G401.6 (cell line): ENCODE measurements at regions not wholly inside any gene's neighbourhood (a gene's known extent, or its start where the extent isn't known, plus 50 kb on each side); places are given as distances from the start of the nearest gene placed in this dataset.
"Not testable (repeated sequence)": the region's sequence is repeated elsewhere in the genome, so short reads cannot be mapped to it uniquely, and the experiment has no call there.

ENCODE experiments used
- FAIRE-seq: peaks from 2 replicates; lab custom pipeline; 2012; peaks lifted over from hg19 to GRCh38; lab: Jason Lieb, UNC

DNA sequence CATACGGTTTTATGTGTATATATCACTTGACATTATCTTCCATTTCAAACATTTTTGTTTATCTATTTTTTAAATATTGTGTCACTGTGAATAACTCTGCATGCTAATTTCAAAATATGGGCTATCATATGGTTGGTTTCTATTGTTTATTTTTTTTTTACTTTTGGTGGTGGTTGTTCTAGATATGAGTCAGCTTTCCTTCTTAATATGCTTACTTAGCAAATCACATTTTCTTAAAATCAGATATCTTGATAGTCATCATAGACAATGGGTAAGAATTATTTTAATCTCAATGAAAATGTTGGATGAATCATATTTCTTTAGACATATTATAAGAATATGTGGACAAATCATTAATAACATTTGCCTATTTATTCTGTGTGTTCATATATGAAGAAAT is 881.5 kb downstream of the BRINP3 start:
- FAIRE-seq = no peak

DNA sequence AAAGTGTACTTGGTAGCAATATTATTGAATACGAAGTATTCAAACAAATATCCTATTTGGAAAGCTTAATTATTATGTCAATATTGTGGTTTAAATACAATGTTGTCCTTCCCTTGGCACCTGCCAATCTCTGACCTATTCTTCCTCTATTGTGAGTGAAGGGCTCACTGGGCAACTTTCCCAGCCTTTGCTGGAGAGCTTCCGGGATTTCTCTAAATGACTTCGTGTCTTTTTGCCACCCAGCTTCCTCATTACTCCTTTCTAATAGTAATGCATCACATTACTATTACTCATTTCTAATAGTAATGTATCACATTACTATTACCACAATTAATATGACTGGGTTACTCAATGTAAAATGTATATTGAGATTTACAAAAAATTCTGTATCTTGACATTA is 880.6 kb downstream of the BRINP3 start:
- no peak for FAIRE-seq

DNA sequence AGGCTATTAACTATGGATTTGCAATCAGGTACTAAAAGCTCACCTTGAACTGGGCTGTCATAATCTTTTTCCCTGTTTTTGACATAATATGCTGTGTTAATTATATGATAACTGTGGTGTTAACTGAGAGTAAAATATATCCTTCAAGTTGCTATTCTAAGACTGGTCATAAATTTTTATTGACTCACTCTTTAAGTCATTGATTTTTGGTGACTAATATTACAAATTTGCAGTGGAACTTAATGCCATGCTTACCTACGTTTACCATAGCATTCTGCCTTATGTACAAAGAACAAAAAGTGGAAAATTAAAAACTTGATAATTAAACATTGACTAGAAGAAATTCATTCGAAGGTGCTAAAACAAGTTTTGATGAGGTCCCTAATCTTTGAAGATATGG is 872.4 kb downstream of the BRINP3 start:
- no peak for FAIRE-seq

DNA sequence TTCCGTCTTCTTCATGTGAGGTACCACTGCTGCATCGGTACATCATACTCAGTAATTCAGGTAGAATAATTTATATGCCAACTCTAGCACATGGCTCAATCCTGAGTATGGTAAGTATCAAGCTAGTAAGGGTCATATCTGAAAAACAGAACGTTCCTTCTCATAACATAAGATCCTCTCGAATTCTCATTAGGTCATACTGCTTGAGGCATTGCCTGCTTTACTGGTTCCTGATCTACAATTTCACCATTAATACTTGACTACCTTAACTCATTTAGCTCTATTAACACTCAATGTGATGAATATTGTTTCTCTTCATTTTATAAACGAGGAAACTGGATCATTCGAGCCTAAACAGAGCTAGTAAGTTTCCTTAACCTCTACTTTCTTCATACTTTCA is 871.6 kb downstream of the BRINP3 start:
- no peak for FAIRE-seq

DNA sequence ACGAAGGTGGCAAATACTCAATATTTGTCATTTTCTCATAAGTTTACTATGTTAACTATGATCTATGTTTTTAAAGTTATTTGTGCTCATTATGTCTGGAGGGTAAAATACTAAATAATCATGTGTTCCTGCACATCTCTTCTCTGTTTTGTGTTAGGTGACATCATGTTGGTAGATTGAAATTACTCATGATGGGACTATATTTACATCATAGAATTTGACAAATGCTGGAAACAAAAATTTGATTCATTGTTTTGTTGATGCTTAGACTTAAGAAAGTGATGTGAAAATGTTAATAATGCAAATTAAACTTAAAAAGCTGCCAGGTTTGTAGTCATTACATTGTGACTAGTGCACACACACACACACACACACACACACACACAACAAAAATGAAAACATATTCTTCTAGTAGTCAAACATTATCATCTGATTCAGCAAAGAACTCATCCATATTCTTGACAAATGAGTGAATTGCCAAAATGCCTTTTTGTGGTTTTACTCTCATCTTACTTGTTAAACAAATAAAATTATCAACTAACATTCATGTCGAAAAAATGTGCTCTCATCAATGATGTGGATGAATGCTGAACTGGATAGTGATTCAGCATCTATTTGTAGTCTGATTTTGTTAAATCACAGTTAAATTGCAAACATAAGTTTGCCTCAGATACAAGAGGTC is 870.7 kb downstream of the BRINP3 start:
- FAIRE-seq = no peak

DNA sequence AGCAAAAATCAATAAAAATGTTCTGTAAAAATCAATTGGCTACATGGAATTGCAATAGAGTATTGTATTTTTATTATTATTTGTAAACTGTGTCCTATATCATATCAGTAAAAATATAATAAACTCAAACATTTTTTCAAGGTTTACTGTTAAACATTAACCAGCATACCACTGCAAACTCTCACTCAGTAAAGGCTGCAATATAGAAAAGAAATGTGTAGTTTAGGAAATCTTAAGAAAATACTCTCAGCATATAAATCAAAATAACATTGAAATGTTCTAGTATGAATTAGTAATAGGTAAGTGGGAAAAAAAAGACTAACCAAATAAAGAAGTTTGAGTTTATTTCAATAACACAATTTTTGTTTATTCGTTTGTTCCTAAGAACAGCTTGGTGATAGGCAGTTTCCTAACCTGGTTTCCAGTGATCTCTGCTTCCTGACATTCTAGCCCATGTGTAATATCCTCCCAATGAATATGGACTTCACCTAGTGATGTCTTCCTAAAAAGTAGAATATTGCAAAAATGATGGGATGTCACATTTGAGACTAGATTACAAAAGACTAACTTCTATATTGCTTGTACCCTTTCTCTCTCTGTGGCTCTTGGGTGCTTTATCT is 870.1 kb downstream of the BRINP3 start:
- FAIRE-seq = no peak

DNA sequence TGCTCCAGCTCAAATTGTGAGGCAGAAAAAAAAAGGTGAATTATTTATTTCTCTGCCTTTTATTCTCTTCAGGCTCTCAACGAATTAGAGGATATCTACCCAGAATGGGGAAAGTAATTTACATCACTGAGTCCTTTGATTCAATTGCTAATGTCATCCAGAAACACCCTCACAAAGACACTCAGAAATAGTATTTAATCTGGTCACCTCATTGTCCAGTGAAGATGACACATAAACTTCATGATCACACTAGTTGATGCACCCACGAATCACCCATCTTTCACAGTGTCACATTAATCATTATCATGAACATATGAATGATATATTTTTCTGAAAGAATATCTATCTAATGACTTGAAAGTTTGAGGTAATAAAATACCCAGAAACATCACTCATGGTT is 868.5 kb downstream of the BRINP3 start:
- FAIRE-seq = no peak

DNA sequence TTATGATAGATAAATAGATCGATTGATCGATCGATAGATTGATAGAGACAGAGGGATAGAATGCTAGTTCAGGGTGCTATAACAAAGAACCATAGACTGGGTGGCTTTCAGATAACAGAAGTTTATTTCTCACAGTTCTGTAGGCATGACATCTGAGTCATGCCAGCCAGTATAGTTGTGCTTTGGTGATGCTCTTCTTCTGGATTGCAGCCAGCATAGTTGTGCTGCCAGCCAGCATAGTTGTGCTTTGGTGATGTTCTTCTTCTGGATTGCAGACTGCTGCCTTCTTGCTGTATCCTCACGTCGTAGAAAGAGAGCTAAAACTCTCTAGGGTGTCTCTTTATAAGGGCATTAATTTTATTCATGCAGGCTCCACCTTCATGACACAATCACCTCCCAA is 860.8 kb downstream of the BRINP3 start:
- FAIRE-seq = no peak

DNA sequence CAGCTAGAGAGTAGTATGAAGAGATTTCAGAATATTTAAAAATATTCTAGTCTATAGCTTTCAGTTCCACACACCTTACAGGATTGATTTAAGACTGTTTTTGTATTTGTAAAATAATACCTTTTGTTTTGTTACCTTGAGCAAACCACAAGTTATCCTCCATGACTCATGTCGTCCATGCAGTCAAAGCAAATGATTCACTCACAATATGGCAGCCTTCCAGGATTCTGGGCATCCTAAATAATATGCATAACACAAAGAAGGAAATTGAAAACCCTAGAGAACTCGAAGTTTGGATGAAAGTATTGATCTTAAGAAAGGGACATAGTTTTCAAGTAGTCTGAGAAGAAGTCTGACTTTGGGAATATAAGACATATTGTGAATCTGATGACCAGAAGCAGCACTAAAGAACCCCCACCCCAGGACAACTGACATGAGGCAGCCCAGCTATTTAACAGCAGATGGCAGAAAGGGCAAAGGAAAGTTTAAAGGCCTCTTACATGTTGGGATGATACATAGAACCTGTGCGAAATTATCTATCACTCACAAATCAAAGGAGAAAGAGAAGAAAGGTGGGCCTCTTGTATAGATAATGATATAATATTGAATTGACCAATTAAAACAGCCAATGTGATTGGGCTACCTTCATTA is 857.9 kb downstream of the BRINP3 start:
- FAIRE-seq = no peak

DNA sequence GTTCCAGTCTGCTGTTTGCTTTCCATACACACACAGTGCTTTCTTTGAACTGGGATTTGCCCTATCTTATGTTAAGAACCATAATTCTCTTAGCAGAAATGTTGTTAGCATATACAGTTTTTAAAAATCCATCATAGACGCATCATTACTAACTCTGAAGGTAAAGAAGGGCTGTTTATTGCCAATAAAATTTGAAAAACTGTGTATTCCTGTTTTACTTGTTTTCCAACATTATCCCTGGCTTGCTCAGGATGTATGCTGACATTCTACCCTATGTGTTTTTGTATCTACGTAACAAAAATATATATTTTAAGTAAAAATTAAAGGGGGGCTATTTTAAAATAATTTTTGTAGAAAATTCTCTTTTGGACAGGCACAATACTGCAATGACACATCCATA is 857.2 kb downstream of the BRINP3 start:
- FAIRE-seq = no peak

DNA sequence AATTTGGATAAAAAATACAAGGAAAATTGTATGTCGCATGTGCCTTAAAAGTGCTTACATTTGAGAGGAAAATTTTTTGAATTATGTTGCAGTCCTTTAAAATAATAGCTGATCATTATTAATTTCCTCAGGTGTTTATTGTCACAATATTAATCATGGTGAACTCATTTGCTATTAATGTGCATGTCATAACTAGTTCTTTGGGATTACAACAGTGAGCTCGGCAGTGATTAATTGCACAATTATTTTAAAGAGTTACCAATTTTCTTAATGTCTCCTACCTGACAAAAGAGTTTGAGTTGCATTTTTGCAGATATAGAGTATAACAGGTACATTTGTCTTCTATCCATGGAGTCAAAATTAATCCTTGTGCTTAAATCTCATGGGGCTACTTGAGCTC is 854.3 kb downstream of the BRINP3 start:
- FAIRE-seq = no peak

DNA sequence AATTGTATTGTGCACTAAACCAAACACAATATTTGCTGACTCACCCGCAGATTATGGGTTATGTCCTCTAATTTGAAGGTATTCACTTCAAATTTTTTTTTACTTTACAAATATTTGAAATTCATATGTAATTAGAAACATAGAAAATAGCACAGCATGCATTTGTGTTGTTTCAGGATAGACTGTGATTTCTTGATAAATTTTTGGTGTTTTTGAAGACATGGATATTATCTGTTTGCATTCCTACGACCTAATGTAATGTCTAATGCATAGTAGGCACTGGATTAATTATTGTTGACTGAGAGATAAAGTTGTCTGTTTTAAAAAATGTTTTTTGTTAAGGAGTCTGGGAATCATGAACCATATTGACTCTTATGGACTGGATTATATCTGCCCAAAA is 850.2 kb downstream of the BRINP3 start:
- FAIRE-seq = no peak

DNA sequence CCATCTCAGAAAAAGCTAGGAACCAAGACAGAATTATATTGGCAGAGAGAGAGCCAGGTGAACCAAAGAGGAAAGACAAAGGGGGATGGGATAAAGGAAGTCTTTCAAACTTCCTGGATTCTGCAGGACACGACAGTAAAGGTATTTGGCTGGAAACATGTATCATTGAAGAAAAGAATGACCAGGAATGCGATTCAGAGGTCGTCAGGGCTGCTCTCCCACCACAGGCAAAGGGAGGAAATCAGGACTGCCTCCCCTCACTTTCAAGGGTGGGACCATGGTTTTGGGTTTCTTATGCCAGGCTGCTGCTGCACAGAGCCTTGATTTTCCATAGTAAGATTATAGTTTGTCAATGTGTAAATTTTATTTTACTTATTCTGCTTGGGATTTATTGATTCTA is 848.8 kb downstream of the BRINP3 start:
- FAIRE-seq = no peak

DNA sequence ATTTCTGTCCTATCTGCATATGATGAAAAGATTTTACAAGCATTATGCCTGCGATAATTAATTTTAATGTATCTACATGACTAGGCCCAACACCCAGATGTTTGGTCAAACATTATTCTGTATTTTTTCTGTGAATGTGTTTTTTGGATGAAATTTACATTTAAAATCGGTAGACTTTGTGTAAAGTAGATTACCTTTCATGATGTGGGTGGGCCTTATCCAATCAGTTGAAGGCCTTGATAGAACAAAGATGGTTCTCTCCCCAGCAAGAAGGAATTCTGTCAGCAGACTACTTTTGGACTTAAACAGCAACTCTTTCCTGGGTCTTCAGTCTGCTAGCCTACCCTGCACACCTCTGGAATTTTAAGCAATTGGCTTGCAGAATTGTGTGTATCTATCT is 844.0 kb downstream of the BRINP3 start:
- FAIRE-seq = no peak

DNA sequence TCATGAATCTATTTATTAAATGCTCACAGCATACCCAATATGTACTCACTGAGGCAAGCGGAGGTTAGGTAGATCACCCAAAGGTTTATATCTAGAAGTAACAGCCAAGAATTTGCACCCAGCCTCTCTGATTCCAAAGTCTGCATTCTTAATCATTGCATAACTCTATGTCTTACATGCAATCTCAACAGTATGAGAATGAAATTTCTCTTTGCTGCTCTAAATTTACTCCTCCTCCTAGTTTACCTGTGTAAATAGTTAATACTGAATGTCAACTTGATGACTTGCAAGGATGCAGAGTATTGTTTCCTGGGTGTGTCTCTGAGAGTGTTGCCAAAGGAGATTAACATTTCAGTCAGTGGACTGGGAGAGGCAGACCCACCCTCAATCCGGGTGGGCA is 840.6 kb downstream of the BRINP3 start:
- FAIRE-seq = no peak

DNA sequence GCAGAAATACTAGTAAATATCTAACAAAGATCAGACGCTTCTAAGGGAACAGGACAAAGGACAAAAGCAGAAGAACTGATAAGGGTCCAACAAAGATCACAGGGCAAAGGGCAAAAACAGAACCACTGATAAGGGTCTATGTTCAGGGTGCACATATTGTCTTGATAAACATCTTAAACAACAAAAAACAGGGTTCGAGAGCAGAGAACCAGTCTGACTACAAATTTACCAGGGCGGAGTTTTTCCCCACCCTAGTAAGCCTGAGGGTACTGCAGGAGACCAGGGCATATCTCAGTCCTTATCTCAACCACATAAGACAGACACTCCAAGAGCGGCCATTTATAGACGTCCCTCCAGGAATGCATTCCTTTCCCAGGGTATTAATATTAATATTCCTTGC is 833.5 kb downstream of the BRINP3 start:
- FAIRE-seq = not testable (repeated sequence)

DNA sequence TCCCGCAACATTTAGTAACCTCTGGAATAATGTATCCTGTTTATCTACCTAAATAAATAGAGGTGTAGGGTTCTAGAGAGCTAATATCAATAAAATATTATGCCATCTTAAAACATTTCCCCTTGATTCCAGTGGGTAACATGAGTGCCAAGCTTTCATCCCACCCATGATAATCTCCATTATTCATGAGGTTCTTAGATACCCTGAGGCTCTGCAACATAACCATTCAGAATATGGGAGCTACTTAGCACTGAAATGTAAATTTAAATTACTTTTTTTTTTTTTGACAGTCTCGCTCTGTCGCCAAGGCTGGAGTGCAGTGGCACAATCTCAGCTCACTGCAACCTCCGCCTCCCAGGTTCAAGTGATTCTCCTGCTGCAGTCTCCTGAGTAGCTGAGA is 832.7 kb downstream of the BRINP3 start:
- FAIRE-seq = no peak

DNA sequence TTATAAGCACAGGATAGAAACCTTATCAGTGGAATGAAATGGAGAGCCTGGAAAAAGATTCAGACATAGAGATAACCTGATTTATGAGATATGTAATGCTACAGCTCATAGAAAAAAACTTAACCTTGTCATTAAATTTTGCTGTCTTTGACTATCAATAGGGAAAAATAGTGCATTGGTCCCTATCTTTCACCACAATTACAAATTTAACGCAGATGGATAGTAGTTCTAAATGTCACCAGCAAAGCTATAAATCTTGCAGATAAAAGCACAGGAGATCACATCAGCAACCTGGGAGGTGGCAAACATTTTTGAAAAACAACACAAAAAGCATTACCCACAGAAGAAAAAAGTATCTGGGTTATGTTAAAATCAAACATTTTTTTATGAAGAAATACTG is 831.6 kb downstream of the BRINP3 start:
- no peak for FAIRE-seq

DNA sequence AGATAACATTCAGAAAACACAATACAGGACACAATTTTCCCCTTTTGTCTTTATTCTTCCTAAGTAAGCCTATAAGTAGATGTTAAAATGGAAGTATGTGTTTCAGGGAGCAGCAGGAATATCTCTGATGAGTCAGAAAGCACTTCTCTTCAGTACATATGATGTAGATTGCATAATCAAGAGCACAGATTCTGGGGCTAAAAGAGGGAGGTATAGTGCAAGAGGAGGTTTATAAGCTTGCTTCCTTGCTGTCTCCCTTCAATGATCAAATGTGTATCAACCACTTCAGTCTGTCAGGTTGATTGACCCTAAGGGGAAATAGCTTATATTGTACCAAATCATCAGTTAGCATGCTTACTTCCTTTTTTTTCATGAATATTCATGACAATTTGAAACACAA is 822.8 kb downstream of the BRINP3 start:
- no peak for FAIRE-seq

DNA sequence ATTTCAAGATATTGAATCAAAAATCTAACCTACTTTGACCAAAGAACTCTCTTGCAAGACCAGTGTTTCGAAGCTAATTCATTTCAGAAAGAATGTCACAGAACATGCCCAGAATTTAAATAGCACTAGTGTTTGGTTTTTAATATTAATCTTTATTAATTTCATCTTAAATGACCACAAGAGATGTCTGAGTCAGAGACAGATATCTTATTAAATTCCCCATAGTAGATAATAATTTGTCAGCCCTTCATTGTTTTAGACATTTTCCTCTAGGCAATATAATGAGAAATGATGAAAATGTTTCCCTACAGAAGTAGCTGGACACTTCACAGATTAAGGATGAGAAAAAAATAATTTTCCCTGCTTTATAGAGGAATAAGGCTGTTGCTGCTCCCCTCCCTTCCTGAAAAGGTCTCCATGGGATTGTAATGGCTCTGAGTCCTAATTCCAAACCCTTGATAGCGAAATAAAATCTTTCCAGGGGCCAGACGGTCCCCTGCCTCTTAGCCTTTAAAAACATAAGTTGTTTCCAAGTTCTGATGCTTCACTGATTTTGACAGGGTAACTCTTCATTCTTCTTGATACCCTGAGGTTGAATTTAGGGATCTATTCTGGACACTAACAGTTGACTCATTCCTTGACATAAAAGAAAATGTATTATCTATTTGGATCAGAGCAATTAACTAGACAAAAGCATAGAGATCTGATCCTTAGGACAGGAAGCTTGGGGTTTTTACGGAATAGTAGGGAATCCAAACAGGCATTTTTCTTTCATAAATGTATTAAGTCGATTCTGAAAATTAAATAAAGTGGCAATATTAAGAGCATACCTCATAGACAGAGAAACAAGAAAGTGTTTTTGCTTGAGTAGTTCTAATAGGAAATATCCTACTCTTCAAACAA is 820.8 kb downstream of the BRINP3 start:
- no peak for FAIRE-seq

DNA sequence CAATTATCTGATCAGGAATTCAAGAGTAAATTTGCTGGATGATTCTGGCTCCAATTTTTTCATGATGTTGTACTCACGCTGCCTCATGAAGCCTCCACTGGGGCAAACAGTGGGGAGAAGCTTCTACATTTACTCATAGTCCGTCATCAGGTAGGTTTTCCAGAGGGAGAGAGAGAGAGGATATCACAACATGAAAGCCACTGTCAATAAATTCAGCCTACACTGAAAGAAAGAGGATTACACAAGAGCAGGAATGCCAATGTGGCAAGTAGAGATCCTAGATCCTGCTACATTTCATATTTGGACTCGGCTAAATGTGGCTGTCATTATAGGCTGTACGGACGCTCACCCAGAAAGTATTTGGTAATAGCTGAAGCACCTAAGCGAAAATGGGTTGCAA is 819.9 kb downstream of the BRINP3 start:
- no peak for FAIRE-seq

DNA sequence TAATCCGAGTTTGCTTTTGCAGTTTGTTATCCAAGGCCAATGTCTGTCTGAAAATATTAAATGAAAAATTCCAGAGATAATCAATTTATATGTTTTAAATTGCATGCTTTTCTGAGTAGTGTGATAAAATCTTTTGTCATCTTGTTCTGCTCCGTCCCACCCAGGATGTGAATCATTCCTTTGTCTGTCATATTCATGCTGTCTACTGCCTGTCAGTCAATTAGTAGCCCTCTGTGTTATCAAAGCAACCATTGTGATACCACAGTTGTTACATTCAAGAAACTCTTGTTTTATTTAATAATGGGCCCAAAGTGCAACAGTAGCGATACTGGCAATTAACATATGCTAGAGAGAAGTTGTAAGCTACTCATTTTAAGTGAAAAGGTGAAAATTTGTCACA is 819.3 kb downstream of the BRINP3 start:
- no peak for FAIRE-seq

DNA sequence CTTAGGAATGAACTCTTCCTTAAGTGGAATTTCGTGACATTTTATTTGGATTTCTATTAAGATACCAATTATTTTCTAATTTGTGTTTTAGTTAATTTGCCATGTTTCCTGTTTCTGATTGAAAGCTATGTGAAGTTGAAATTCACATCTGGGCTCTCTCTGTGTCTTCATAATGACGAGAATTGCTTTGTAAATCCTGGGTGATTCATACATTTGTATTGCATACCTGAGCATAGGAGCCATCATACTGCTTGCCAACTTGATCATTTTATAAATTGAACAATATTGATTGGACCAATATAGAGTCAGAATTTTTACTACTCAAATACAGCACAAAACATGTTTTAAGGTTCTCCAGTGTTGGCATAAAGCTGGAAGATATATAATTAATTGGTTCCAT is 817.9 kb downstream of the BRINP3 start:
- no peak for FAIRE-seq
